DMS53 treated with DMSO at 0.1 percent for 48 hours (cell line): ENCODE measurements at regions not wholly inside any gene's neighbourhood (a gene's known extent, or its start where the extent isn't known, plus 50 kb on each side); places are given as distances from the start of the nearest gene placed in this dataset.
"Not testable (repeated sequence)": the region's sequence is repeated elsewhere in the genome, so short reads cannot be mapped to it uniquely, and the experiment has no call there.

Experiments
- DNase-seq: peaks from one replicate; lab custom pipeline; 2025; ENCODE audit not compliant: unreplicated experiment; lab: John Stamatoyannopoulos, UW

DNA sequence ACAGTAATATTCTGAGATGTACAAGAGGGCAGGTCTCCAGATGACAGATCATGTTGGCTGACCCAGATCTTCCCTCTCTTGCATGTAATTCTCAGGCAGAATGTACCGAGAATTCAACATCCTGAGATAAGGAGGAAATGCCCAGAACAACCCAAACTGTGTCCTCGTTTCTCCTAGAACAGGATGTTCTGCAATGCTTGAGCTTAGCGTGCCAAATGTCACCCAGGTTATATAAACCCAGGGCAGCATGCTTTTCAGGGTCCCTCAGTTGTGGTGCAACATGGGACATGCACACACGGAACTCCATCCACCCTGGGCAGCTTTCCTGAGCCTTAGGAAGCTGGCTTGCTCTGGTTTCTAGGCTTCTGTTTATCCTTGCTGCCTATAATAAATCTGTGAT, 102.1 kb upstream of the CMC1 start:
- no peak for DNase-seq

DNA sequence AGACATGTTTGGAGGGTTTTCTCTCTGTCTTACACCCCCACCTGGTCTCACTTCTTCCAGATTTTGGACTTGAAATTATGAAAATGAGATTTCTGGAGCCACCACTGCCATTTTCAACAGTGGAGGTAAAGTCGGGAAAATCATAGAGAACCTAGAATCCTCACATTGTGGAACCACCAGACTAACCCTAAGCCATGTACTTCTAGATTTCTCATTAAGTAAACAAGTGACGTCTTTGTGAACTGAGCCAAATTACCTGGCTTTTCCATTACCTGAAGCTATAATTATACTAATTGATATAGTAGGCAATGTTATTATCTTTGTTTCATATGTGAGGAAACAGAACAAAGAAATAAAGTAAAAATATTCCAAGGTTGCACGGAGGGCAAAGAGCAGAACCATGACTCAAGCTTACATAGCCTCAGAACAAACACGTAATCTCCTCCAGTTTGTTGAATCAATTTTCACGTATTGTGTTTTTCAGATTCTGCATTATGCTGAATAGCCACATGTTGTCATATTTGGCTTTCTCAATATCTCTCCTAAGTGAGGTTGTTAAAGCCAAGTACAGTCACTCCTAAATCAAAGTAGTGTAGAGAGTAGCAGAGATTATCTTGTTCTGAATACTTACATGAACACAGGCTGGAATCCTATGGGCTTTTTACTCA, 101.3 kb upstream of the CMC1 start:
- DNase-seq = peak; percentile 12

DNA sequence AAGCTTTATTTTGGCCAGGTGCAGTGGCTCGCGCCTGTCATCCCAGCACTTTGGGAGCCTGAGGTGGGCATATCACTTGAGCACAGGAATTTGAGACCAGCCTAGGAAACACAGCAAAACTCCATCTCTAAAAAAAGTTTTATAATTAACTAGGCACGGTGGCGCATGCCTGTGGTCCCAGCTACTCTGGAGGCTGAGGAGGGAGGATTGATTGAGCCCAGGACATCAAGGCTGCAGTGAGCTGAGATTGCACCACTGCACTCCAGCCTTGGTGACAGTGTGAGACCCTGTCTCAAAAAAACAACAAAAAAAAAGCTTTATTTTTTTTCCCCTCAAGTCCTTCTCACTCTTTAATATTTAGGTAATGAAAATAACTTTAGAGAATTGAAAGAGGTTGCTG, 100.8 kb upstream of the CMC1 start:
- no peak for DNase-seq

DNA sequence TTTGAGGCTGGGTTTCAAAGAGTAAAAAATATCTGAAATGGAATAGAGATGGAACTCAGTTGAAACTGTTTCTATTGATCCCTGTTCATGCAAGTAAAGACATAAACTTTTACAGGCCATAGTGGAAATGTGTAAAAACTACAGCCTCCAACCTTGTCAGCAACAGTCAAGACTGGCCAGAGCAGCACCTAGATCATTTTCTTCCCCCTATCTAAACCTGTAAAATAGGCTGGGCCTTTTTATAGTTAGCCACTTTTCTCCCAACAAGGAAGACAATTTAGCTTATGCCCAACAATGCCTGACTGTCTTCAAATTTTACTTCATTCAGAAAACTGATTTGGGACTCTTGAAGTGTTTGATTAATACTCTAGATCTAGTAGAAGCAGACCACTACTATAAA, 91.5 kb upstream of the CMC1 start:
- DNase-seq = no peak

DNA sequence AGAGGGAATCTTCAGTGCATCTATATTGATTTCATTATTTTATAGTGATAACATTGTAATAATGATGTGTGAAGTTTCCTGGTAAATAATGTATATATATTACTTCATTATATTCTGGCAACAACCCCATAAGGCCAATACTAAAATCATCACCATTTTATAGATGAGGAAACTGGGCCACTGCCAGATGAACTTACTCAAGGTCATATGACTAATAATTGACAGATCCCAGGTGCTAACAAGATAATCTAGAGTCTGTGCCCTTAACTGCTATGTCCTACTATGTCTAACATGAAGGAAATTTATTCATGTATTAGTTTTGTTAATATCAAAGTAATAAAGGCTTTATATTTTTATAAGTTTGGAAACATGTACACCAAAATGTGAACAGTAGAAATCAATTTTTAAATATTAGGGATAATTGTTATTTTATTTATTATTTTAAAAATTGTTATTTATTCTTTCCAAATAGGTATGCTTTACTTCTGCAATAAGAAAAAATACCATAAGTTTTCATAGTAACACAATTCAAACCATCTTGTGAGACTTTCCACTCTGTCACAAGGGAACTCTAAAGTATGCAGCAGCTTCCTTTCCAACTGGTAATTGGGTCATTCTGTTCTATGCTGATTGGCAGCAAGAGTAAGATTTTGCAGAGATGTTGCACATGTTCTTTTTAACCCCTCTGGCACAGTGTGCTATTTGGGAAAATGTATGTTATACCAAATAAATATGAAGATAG, 90.8 kb upstream of the CMC1 start:
- no peak for DNase-seq

DNA sequence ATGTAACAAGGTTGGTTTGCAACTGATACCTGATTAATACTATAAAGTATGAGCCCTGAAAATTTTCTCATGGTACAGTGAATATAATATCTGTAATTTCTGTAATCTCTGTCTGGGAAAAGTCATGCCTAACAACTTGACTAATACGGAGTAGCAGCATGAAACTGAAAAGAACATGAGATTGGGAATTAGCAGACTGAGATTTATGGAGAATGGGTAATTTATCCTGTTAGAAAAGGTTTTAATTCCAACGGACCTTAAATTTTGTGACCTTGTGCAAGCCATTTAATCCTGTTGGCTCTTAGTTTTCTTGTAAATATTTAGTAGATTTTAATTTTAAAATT, 90.2 kb upstream of the CMC1 start:
- DNase-seq = no peak

DNA sequence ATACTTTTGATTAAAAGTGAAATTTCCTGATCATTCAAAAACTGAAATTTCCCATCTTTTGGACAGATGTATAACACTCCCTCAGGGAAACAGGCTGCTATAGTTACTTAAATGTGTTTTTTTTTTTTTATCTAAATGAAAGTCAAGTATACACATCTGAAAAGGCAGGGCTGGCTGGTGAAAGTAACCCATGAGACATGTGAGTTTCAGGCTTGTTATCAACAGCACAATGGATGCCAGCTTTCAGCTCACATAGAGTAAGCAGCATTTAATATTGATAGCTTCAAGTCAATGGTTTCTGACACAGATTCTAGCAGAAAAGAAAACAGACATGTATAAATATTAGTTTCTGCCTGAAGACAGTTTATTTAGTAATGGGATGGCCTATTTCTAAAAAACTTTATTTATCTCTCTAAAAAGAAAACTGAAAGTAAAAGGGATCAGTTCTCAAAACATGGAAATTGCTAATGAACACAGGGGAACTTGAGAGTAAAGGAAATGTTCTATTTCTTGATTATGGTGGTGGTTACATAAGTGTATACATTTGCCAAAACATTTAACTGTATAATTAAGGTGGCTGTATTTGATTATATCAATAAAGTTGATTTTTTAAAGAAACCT, 89.7 kb upstream of the CMC1 start:
- no peak for DNase-seq

DNA sequence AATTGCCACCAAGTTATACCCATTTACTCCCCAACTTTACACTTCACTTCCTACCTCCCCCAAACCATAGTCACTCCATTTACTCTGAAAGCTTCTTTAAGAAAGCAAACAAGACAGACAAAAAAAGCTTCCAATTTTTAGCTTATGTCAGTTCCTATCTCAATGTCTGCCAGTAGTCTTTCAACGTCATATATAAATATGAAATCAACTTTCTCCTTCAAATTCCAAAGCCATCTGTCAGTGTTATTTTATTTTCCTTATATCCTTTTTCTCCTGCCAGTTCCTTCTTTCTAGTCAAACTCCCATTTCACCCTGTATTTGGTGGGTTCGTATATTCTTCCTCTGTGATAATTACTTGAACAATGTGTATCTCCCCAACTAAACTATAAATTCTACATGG, 85.8 kb upstream of the CMC1 start:
- DNase-seq = no peak

DNA sequence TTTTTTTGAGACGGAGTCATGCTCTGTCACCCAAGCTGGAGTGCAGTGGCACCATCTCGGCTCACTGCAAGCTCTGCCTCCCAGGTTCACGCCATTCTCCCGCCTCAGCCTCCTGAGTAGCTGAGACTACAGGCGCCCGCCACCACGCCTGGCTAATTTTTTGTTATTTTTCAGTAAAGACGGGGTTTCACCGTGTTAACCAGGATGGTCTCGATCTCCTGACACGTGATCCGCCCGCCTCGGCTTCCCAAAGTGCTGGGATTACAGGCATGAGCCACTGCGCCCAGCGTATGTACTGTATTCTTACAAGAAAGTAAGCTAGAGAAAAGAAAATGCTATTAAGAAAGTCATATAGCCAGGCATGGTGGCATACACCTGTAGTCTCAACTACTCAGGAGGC, 84.8 kb upstream of the CMC1 start:
- DNase-seq = not testable (repeated sequence)

DNA sequence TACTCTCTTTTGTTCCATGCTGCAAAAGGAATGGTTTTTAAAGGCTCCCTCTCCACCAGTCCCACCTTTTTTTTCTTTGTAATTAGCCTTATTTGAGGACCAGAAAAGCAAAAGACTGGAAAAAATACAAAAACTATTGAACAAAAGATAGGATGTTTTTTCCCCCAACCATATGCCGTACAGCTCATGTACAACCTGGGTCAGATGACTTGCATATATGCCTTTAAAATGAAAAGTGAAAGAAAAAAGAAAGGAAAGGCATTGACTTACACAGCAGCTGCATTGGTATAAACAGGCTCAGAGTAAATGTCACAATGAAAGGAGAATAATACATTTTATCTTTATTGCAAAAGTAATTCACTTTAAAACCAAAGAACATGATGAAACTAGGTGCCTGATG, 69.5 kb upstream of the CMC1 start:
- DNase-seq = no peak

DNA sequence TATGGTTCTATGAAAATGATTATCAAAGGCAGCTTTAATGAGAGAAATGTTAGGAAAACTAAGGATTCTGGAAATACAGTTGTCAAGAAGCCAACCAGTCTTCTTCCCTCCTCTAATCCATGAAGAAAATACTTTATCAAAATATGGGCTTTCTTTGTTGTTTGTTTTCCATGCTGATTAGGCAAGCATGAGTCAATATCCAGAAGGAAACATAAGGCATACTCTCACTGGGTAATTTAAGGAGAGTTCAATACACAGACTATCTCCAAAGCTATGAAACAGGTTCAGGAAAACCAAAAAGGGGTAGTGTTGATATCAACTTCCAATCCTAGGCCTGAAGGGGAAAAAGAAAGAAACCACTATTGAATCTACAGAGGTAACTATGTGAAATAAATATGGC, 68.7 kb upstream of the CMC1 start:
- DNase-seq = no peak

DNA sequence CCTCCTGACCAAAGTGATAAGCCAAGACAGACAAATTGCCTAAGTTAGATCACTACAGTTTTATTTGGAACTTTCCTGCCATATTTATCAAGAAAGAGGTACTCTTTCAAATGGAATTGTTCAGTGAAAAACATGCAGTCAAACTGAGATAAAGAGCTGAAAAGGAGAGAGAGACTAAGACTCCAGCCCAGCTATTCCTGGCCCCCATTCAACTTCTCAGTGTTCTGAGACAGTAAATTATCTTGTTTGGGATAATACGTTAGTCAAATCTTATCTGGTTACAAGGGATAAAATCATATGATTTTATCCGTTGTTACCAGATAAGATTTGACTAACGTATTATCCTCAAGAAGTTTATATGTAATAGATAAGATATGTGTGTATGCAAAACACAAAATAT, 67.6 kb upstream of the CMC1 start:
- no peak for DNase-seq

DNA sequence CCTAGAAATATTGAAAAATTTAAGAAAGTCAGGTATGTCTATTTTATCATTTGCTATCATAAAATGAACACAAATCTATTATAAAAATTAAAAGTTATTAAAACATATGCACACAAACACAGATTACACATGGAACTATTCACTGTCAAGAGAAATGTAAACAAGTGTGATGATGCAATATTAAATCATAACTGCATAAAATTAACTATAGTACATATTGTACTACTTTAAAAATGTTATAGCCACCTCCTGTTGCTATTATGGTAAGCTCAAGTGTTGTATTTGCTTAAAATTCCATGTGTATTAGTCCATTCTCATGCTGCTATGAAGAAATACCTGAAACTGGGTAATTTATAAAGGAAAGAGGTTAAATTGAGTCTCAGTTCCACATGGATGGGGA, 54.7 kb upstream of the CMC1 start:
- no peak for DNase-seq

DNA sequence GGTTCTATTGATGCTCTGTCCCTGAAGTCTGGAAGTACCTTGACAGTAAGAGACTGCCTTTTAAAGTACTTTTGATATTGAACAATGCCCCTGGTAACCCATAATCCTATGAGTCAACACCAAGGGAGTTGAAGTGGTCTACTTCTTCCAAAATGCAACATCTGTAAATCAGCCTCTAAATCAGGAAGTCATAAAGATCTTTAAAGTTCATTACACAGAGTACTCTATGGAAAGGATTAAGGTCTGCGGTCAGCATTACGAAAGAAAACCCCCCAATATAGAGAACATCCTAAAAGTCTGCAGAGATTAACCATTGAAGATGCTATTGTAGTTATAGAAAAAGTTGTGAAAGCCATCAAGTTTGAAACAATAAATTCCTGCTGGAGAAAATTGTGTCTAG, 52.7 kb upstream of the CMC1 start:
- DNase-seq = no peak

DNA sequence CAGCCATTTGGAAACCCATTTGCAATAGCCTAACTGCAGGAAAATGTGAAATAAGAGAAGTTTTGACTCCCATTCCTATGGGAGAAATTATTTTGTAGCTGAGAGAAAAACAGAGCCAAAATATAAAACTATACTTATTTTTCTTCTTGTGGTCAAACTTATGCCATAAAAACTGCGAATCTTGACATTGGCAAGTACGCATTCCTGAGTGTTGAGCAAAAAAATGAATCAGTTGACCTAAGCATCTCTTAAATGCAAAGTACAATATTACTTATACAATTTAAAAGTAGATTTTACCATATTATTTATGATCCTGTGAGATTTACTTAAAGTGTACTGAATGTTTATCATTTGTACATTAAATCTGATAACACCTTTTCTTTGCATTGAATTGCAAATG, 50.1 kb upstream of the CMC1 start:
- DNase-seq = no peak
